OCI-LY3 (cell line): ENCODE measurements at regions not wholly inside any gene's neighbourhood (a gene's known extent, or its start where the extent isn't known, plus 50 kb on each side); places are given as distances from the start of the nearest gene placed in this dataset.

Experiments
- H2AFZ ChIP-seq: fragments of 200-600, 300-600 bp; shearing (Covaris generic); 2 replicates; pipeline ENCODE4 v1.6.0; 2014; ENCODE audit warnings: antibody characterized with exemption, low read depth, low read length
- H3K27ac ChIP-seq: fragments of 200-600, 300-600 bp; sonication (generic); 2 replicates; pipeline ENCODE4 v1.5.1; 2014; ENCODE audit warnings: mild to moderate bottlenecking, low read length, moderate library complexity, mixed read lengths
- H3K27me3 ChIP-seq: fragments of 200-600, 300-600 bp; sonication (generic); 2 replicates; pipeline ENCODE4 v1.6.1; 2014; ENCODE audit warnings: low read depth, low read length, mixed read lengths
- H3K36me3 ChIP-seq: fragments of 200-600, 300-600 bp; sonication (generic); replicated peaks from 2 replicates; pipeline ENCODE3; 2014; ENCODE audit warnings: low read depth, low read length, mixed read lengths
- H3K4me1 ChIP-seq: fragments of 300-600, 200-600 bp; sonication (generic); 2 replicates; pipeline ENCODE4 v1.6.1; 2014; ENCODE audit warnings: low read length, mixed read lengths
- H3K4me2 ChIP-seq: fragments of 200-600, 300-600 bp; sonication (generic); 2 replicates; pipeline ENCODE4 v1.6.1; 2014; ENCODE audit warnings: low read length, mixed read lengths
- H3K4me3 ChIP-seq: fragments of 300-600, 200-600 bp; sonication (generic); 2 replicates; pipeline ENCODE4 v1.5.1; 2014; ENCODE audit warnings: antibody characterized with exemption, mild to moderate bottlenecking, low read length, moderate library complexity
- H3K79me2 ChIP-seq: fragments of 300-600, 200-600 bp; shearing (Covaris generic); 2 replicates; pipeline ENCODE4 v1.6.1; 2014; ENCODE audit warnings: mild to moderate bottlenecking, low read length, mixed read lengths
- H3K9ac ChIP-seq: fragments of 300-600, 200-600 bp; shearing (Covaris generic); 2 replicates; pipeline ENCODE4 v1.6.0; 2014; ENCODE audit warnings: mild to moderate bottlenecking, low read length, moderate library complexity
- H3K9me3 ChIP-seq: fragments of 200-600, 300-600 bp; shearing (Covaris generic); 2 replicates; pipeline ENCODE4 v1.6.1; 2014; ENCODE audit warnings: low read length, mixed read lengths; ENCODE audit not compliant: insufficient read depth
- H4K20me1 ChIP-seq: fragments of 200-600, 300-600 bp; sonication (generic); 2 replicates; pipeline ENCODE4 v1.6.1; 2016; ENCODE audit warnings: low read length, mixed read lengths; ENCODE audit not compliant: insufficient read depth
- EZH2phosphoT487 ChIP-seq: fragments of 200-600 bp; shearing (Covaris generic); IDR thresholded peaks from 2 replicates; pipeline ENCODE4 v1.6.1; 2018; ENCODE audit warnings: antibody characterized with exemption, mixed run types, low read depth
- TF ChIP-seq, protein P1 (sequence below): fragments of 200-600, 300-600 bp; sonication (generic); IDR thresholded peaks from 2 replicates; pipeline ENCODE4 v1.5.1; 2014; ENCODE audit warnings: antibody characterized with exemption, low read length, low read depth

- Histone ChIP-seq H3K79me2 (no peaks in the 10 kb centered on the region), H2AFZ (no peak overlapping the region), H3K4me2 (no peak overlapping the region), H3K4me3 (no peak overlapping the region), H3K9me3 (no peaks in the 10 kb centered on the region), H3K36me3 (no peaks in the 10 kb centered on the region), H3K27me3 (no peaks in the 10 kb centered on the region), H3K9ac (no peak overlapping the region), H3K27ac (no peak overlapping the region), H3K4me1 (no peaks in the 10 kb centered on the region), H4K20me1 (no peaks in the 10 kb centered on the region)
- no peak for TF ChIP-seq EZH2phosphoT487
- TF ChIP-seq, protein P1, sequence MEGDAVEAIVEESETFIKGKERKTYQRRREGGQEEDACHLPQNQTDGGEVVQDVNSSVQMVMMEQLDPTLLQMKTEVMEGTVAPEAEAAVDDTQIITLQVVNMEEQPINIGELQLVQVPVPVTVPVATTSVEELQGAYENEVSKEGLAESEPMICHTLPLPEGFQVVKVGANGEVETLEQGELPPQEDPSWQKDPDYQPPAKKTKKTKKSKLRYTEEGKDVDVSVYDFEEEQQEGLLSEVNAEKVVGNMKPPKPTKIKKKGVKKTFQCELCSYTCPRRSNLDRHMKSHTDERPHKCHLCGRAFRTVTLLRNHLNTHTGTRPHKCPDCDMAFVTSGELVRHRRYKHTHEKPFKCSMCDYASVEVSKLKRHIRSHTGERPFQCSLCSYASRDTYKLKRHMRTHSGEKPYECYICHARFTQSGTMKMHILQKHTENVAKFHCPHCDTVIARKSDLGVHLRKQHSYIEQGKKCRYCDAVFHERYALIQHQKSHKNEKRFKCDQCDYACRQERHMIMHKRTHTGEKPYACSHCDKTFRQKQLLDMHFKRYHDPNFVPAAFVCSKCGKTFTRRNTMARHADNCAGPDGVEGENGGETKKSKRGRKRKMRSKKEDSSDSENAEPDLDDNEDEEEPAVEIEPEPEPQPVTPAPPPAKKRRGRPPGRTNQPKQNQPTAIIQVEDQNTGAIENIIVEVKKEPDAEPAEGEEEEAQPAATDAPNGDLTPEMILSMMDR, result no peak
Observed at GRCh38 chr14:84397631-84398030, 1132.3 kb upstream of the FLRT2 start.

GRCh38 chr14:84399296-84399910 is 1130.5 kb upstream of the FLRT2 start:
- Histone ChIP-seq H3K9ac (no peak overlapping the region), H3K36me3 (no peaks in the 10 kb centered on the region), H3K79me2 (no peaks in the 10 kb centered on the region), H3K4me3 (no peak overlapping the region), H3K4me2 (no peak overlapping the region), H3K9me3 (no peaks in the 10 kb centered on the region), H3K27ac (no peak overlapping the region), H4K20me1 (no peaks in the 10 kb centered on the region), H3K27me3 (no peaks in the 10 kb centered on the region), H3K4me1 (no peaks in the 10 kb centered on the region), H2AFZ (no peak overlapping the region)
- no peak for TF ChIP-seq EZH2phosphoT487
- TF ChIP-seq, protein P1, result no peak

DNA sequence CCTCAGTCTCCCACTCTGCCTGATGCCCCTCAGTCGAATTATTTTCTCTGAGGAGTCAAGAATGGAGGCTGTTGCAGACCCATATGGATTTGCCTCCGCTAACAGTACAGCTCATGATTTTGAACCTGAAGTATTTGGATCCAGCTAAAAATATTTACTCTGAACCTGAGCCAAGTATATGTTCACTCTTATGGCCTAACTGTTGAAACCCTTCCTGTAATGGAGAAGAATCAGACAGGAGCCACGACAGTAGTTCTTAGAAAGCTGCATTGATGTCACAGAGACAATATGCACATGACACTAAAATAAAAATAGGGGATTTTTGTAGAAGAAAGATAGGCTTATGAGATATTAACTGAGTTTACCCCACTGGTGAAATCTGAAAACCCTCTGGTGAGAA is 1128.3 kb upstream of the FLRT2 start:
- no peak overlapping the region for H3K4me2 ChIP-seq
- no peak overlapping the region for H2AFZ ChIP-seq
- H3K9ac ChIP-seq, result no peak overlapping the region
- H3K27me3 ChIP-seq, result no peaks in the 10 kb centered on the region
- no peak overlapping the region for H3K27ac ChIP-seq
- H3K4me3 ChIP-seq, result no peak overlapping the region
- TF ChIP-seq EZH2phosphoT487, result no peak
- TF ChIP-seq, protein P1, result no peak
- H3K4me1 ChIP-seq, result no peaks in the 10 kb centered on the region
- H3K9me3 ChIP-seq, result no peaks in the 10 kb centered on the region
- H4K20me1 ChIP-seq, result no peaks in the 10 kb centered on the region
- no peaks in the 10 kb centered on the region for H3K36me3 ChIP-seq
- no peaks in the 10 kb centered on the region for H3K79me2 ChIP-seq

GRCh38 chr14:84403585-84403984 is 1126.4 kb upstream of the FLRT2 start:
- Histone ChIP-seq H4K20me1 (no peaks in the 10 kb centered on the region), H3K27ac (no peak overlapping the region), H3K4me1 (no peaks in the 10 kb centered on the region), H2AFZ (no peak overlapping the region), H3K79me2 (no peaks in the 10 kb centered on the region), H3K4me3 (no peak overlapping the region), H3K27me3 (no peaks in the 10 kb centered on the region), H3K36me3 (no peaks in the 10 kb centered on the region), H3K9me3 (no peaks in the 10 kb centered on the region), H3K4me2 (no peak overlapping the region), H3K9ac (no peak overlapping the region)
- TF ChIP-seq EZH2phosphoT487, result no peak
- TF ChIP-seq, protein P1, result no peak
